Panc1 (cell line): ENCODE measurements at regions not wholly inside any gene's neighbourhood (a gene's known extent, or its start where the extent isn't known, plus 50 kb on each side); places are given as distances from the start of the nearest gene placed in this dataset.

Experiments used
- POLR2AphosphoS5 ChIP-seq: IDR thresholded peaks from 2 replicates; pipeline ENCODE4 v1.6.1; 2012; ENCODE audit warnings: mild to moderate bottlenecking, low read depth, low read length, moderate library complexity
- SIN3A ChIP-seq: IDR thresholded peaks from 2 replicates; pipeline ENCODE4 v1.6.1; 2012; ENCODE audit warnings: low read depth, mild to moderate bottlenecking, low read length, moderate library complexity, borderline replicate concordance; ENCODE audit not compliant: insufficient read depth
- TCF7L2 ChIP-seq: IDR thresholded peaks from 2 replicates; pipeline ENCODE4 v1.6.1; 2011; ENCODE audit warnings: mild to moderate bottlenecking, low read depth, low read length, inconsistent platforms
- TF ChIP-seq, protein P1 (sequence below): fragments of 450-650 bp; IDR thresholded peaks from 2 replicates; pipeline ENCODE4 v1.5.1; 2017; ENCODE audit warnings: mild to moderate bottlenecking
- TF ChIP-seq, protein P2 (sequence below), 2 experiments: IDR thresholded peaks; 2 replicates each; pipeline ENCODE4 v1.6.1; 2011 to 2012; ENCODE audit warnings: low read depth in 2 of 2, control low read depth in 1 of 2, low read length in 1 of 2, mild to moderate bottlenecking in 1 of 2, moderate library complexity in 1 of 2; ENCODE audit not compliant: insufficient read depth in 1 of 2

GRCh38 chr10:62538606-62539005 is 164.4 kb downstream of the ZNF365 start:
- TF ChIP-seq, protein P1, sequence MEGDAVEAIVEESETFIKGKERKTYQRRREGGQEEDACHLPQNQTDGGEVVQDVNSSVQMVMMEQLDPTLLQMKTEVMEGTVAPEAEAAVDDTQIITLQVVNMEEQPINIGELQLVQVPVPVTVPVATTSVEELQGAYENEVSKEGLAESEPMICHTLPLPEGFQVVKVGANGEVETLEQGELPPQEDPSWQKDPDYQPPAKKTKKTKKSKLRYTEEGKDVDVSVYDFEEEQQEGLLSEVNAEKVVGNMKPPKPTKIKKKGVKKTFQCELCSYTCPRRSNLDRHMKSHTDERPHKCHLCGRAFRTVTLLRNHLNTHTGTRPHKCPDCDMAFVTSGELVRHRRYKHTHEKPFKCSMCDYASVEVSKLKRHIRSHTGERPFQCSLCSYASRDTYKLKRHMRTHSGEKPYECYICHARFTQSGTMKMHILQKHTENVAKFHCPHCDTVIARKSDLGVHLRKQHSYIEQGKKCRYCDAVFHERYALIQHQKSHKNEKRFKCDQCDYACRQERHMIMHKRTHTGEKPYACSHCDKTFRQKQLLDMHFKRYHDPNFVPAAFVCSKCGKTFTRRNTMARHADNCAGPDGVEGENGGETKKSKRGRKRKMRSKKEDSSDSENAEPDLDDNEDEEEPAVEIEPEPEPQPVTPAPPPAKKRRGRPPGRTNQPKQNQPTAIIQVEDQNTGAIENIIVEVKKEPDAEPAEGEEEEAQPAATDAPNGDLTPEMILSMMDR: no peak
- TF ChIP-seq TCF7L2 (no peak), SIN3A (no peak), POLR2AphosphoS5 (no peak)
- TF ChIP-seq, protein P2, sequence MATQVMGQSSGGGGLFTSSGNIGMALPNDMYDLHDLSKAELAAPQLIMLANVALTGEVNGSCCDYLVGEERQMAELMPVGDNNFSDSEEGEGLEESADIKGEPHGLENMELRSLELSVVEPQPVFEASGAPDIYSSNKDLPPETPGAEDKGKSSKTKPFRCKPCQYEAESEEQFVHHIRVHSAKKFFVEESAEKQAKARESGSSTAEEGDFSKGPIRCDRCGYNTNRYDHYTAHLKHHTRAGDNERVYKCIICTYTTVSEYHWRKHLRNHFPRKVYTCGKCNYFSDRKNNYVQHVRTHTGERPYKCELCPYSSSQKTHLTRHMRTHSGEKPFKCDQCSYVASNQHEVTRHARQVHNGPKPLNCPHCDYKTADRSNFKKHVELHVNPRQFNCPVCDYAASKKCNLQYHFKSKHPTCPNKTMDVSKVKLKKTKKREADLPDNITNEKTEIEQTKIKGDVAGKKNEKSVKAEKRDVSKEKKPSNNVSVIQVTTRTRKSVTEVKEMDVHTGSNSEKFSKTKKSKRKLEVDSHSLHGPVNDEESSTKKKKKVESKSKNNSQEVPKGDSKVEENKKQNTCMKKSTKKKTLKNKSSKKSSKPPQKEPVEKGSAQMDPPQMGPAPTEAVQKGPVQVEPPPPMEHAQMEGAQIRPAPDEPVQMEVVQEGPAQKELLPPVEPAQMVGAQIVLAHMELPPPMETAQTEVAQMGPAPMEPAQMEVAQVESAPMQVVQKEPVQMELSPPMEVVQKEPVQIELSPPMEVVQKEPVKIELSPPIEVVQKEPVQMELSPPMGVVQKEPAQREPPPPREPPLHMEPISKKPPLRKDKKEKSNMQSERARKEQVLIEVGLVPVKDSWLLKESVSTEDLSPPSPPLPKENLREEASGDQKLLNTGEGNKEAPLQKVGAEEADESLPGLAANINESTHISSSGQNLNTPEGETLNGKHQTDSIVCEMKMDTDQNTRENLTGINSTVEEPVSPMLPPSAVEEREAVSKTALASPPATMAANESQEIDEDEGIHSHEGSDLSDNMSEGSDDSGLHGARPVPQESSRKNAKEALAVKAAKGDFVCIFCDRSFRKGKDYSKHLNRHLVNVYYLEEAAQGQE (IDR thresholded peaks at IDR 0.05; ENCODE audit: insufficient read depth in 1 of 2, low read depth in 2 of 2, low read length in 1 of 2): no peak
